ENCODE measurements at regions not wholly inside any gene's neighbourhood (a gene's known extent, or its start where the extent isn't known, plus 50 kb on each side); places are given as distances from the start of the nearest gene placed in this dataset.

GRCh38 chr20:54351371-54352136 lies 123.8 kb upstream of the DOK5 start:
- no peak for TF ChIP-seq CTCF (IDR thresholded peaks at IDR 0.05)
- TF ChIP-seq EZH2 (IDR thresholded peaks at IDR 0.05; ENCODE audit: borderline replicate concordance, insufficient read depth, low read depth, low read length, poor library complexity, severe bottlenecking) = no peak

All from B cell (primary cell).